ENCODE measurements at regions not wholly inside any gene's neighbourhood (a gene's known extent, or its start where the extent isn't known, plus 50 kb on each side); places are given as distances from the start of the nearest gene placed in this dataset.

GRCh38 chr1:81113688-81114087, 687.0 kb upstream of the ADGRL2 start:
- H3K36me3 Mint-ChIP-seq (ENCODE audit: low read depth), result no peaks in the 10 kb centered on the region
- peaks cover 17% of the 10 kb centered on the region for H3K9me3 Mint-ChIP-seq
- no peak overlapping the region for H3K27ac Mint-ChIP-seq
- no peak for DNase-seq (ENCODE audit: low spot score)
- H3K27me3 Mint-ChIP-seq (ENCODE audit: low read depth), result no peaks in the 10 kb centered on the region
- H3K4me3 Mint-ChIP-seq (ENCODE audit: low read depth), result no peak overlapping the region
- intact Hi-C loops (cut with micrococcal nuclease), result no loop called here
- H3K4me1 Mint-ChIP-seq (ENCODE audit: low read depth), result no peaks in the 10 kb centered on the region

GRCh38 chr1:81111818-81112217, 688.9 kb upstream of the ADGRL2 start:
- H3K36me3 Mint-ChIP-seq (ENCODE audit: low read depth), result no peaks in the 10 kb centered on the region
- H3K4me3 Mint-ChIP-seq (ENCODE audit: low read depth), result no peak overlapping the region
- H3K9me3 Mint-ChIP-seq, result peaks cover 17% of the 10 kb centered on the region
- DNase-seq (ENCODE audit: low spot score), result no peak
- no peak overlapping the region for H3K27ac Mint-ChIP-seq
- no peaks in the 10 kb centered on the region for H3K4me1 Mint-ChIP-seq (ENCODE audit: low read depth)
- no peaks in the 10 kb centered on the region for H3K27me3 Mint-ChIP-seq (ENCODE audit: low read depth)
- intact Hi-C loops (cut with micrococcal nuclease), result no loop called here

GRCh38 chr1:81109038-81109437, 691.7 kb upstream of the ADGRL2 start:
- Mint-ChIP-seq H3K4me1 (ENCODE audit: low read depth) (no peaks in the 10 kb centered on the region), H3K36me3 (ENCODE audit: low read depth) (no peaks in the 10 kb centered on the region), H3K27ac (no peak overlapping the region), H3K4me3 (ENCODE audit: low read depth) (no peak overlapping the region), H3K27me3 (ENCODE audit: low read depth) (no peaks in the 10 kb centered on the region), H3K9me3 (peaks cover 15% of the 10 kb centered on the region)
- no peak for DNase-seq (ENCODE audit: low spot score)
- intact Hi-C loops (cut with micrococcal nuclease), result no loop called here

GRCh38 chr1:81097860-81098259, 702.9 kb upstream of the ADGRL2 start:
- Mint-ChIP-seq H3K27ac (no peak overlapping the region), H3K27me3 (ENCODE audit: low read depth) (no peaks in the 10 kb centered on the region), H3K9me3 (peaks cover 20% of the 10 kb centered on the region), H3K4me1 (ENCODE audit: low read depth) (no peaks in the 10 kb centered on the region), H3K36me3 (ENCODE audit: low read depth) (no peaks in the 10 kb centered on the region), H3K4me3 (ENCODE audit: low read depth) (no peak overlapping the region)
- no peak for DNase-seq (ENCODE audit: low spot score)
- intact Hi-C loops (cut with micrococcal nuclease), result no loop called here

GRCh38 chr1:81073580-81073979, 727.2 kb upstream of the ADGRL2 start:
- H3K27ac Mint-ChIP-seq, result no peak overlapping the region
- DNase-seq (ENCODE audit: low spot score), result no peak
- H3K4me3 Mint-ChIP-seq (ENCODE audit: low read depth), result no peak overlapping the region
- H3K27me3 Mint-ChIP-seq (ENCODE audit: low read depth), result no peaks in the 10 kb centered on the region
- intact Hi-C loops (cut with micrococcal nuclease), result no loop called here
- H3K36me3 Mint-ChIP-seq (ENCODE audit: low read depth), result no peaks in the 10 kb centered on the region
- peaks cover 12% of the 10 kb centered on the region for H3K9me3 Mint-ChIP-seq
- no peaks in the 10 kb centered on the region for H3K4me1 Mint-ChIP-seq (ENCODE audit: low read depth)

GRCh38 chr1:81071969-81072753, 728.6 kb upstream of the ADGRL2 start:
- Mint-ChIP-seq H3K4me3 (ENCODE audit: low read depth) (no peak overlapping the region), H3K9me3 (peaks cover 12% of the 10 kb centered on the region), H3K36me3 (ENCODE audit: low read depth) (no peaks in the 10 kb centered on the region), H3K27me3 (ENCODE audit: low read depth) (no peaks in the 10 kb centered on the region), H3K4me1 (ENCODE audit: low read depth) (no peaks in the 10 kb centered on the region), H3K27ac (no peak overlapping the region)
- intact Hi-C loops (cut with micrococcal nuclease), result no loop called here
- DNase-seq (ENCODE audit: low spot score), result no peak

- Mint-ChIP-seq H3K4me3 (ENCODE audit: low read depth) (no peak overlapping the region), H3K4me1 (ENCODE audit: low read depth) (no peaks in the 10 kb centered on the region), H3K36me3 (ENCODE audit: low read depth) (no peaks in the 10 kb centered on the region), H3K27ac (no peak overlapping the region), H3K9me3 (peaks cover 12% of the 10 kb centered on the region), H3K27me3 (ENCODE audit: low read depth) (no peaks in the 10 kb centered on the region)
- intact Hi-C loops (cut with micrococcal nuclease), result no loop called here
- no peak for DNase-seq (ENCODE audit: low spot score)
Observed at GRCh38 chr1:81071072-81071858, 729.5 kb upstream of the ADGRL2 start.

- Mint-ChIP-seq H3K4me1 (ENCODE audit: low read depth) (no peaks in the 10 kb centered on the region), H3K36me3 (ENCODE audit: low read depth) (no peaks in the 10 kb centered on the region), H3K4me3 (ENCODE audit: low read depth) (no peak overlapping the region), H3K27ac (no peak overlapping the region), H3K9me3 (peaks cover 5% of the 10 kb centered on the region), H3K27me3 (ENCODE audit: low read depth) (no peaks in the 10 kb centered on the region)
- intact Hi-C loops (cut with micrococcal nuclease), result no loop called here
- DNase-seq (ENCODE audit: low spot score), result no peak
Observed at GRCh38 chr1:81069856-81070255, 730.9 kb upstream of the ADGRL2 start.

GRCh38 chr1:81068726-81069125, 732.0 kb upstream of the ADGRL2 start:
- Mint-ChIP-seq H3K4me1 (ENCODE audit: low read depth) (no peaks in the 10 kb centered on the region), H3K4me3 (ENCODE audit: low read depth) (no peak overlapping the region), H3K36me3 (ENCODE audit: low read depth) (no peaks in the 10 kb centered on the region), H3K9me3 (peaks cover 5% of the 10 kb centered on the region), H3K27ac (no peak overlapping the region), H3K27me3 (ENCODE audit: low read depth) (no peaks in the 10 kb centered on the region)
- intact Hi-C loops (cut with micrococcal nuclease), result no loop called here
- no peak for DNase-seq (ENCODE audit: low spot score)

- Mint-ChIP-seq H3K36me3 (ENCODE audit: low read depth) (no peaks in the 10 kb centered on the region), H3K9me3 (peaks cover 5% of the 10 kb centered on the region), H3K4me1 (ENCODE audit: low read depth) (no peaks in the 10 kb centered on the region), H3K4me3 (ENCODE audit: low read depth) (no peak overlapping the region), H3K27me3 (ENCODE audit: low read depth) (no peaks in the 10 kb centered on the region), H3K27ac (no peak overlapping the region)
- no peak for DNase-seq (ENCODE audit: low spot score)
- intact Hi-C loops (cut with micrococcal nuclease), result no loop called here
Observed at GRCh38 chr1:81053826-81054225, 746.9 kb upstream of the ADGRL2 start.

GRCh38 chr1:81052162-81052561, 748.6 kb upstream of the ADGRL2 start:
- Mint-ChIP-seq H3K4me3 (ENCODE audit: low read depth) (no peak overlapping the region), H3K4me1 (ENCODE audit: low read depth) (no peaks in the 10 kb centered on the region), H3K36me3 (ENCODE audit: low read depth) (no peaks in the 10 kb centered on the region), H3K27me3 (ENCODE audit: low read depth) (no peaks in the 10 kb centered on the region), H3K27ac (no peak overlapping the region), H3K9me3 (peaks cover 5% of the 10 kb centered on the region)
- no peak for DNase-seq (ENCODE audit: low spot score)
- intact Hi-C loops (cut with micrococcal nuclease), result no loop called here

- Mint-ChIP-seq H3K27me3 (ENCODE audit: low read depth) (no peaks in the 10 kb centered on the region), H3K9me3 (peaks cover 5% of the 10 kb centered on the region), H3K4me3 (ENCODE audit: low read depth) (no peak overlapping the region), H3K27ac (no peak overlapping the region), H3K4me1 (ENCODE audit: low read depth) (no peaks in the 10 kb centered on the region), H3K36me3 (ENCODE audit: low read depth) (no peaks in the 10 kb centered on the region)
- intact Hi-C loops (cut with micrococcal nuclease), result no loop called here
- DNase-seq (ENCODE audit: low spot score), result no peak
Observed at GRCh38 chr1:81050390-81050789, 750.3 kb upstream of the ADGRL2 start.

GRCh38 chr1:81044708-81045107, 756.0 kb upstream of the ADGRL2 start:
- Mint-ChIP-seq H3K9me3 (peaks cover 5% of the 10 kb centered on the region), H3K4me3 (ENCODE audit: low read depth) (no peak overlapping the region), H3K27me3 (ENCODE audit: low read depth) (no peaks in the 10 kb centered on the region), H3K27ac (no peak overlapping the region), H3K4me1 (ENCODE audit: low read depth) (no peaks in the 10 kb centered on the region), H3K36me3 (ENCODE audit: low read depth) (no peaks in the 10 kb centered on the region)
- no peak for DNase-seq (ENCODE audit: low spot score)
- intact Hi-C loops (cut with micrococcal nuclease), result no loop called here

All from activated T-helper 2 cell treated with anti-CD3 and anti-CD28 coated beads, Interferon-gamma antibody, Interleukin-2, Interleukin-4, amounts not matched to agents 10 μg/mL and 5 μg/mL and 100 μg/mL, durations not matched to agents 14 hours and 24 hours and 36 hours (primary cell).